ENCODE measurements at regions not wholly inside any gene's neighbourhood (a gene's known extent, or its start where the extent isn't known, plus 50 kb on each side); places are given as distances from the start of the nearest gene placed in this dataset.

GRCh38 chr5:33153372-33153771 is 287.4 kb upstream of the TARS1 start:
- TF ChIP-seq CTCF (conservative IDR thresholded peaks at IDR 0.05; ENCODE audit: low read depth, low read length) (no peak), EZH2 (IDR thresholded peaks at IDR 0.05; ENCODE audit: low read length, unreplicated experiment) (no peak)

All from PC-3 (cell line).